ENCODE measurements at regions not wholly inside any gene's neighbourhood (a gene's known extent, or its start where the extent isn't known, plus 50 kb on each side); places are given as distances from the start of the nearest gene placed in this dataset.

GRCh38 chr22:49546811-49547585 is 280.7 kb downstream of the BRD1 start:
- Histone ChIP-seq H3K36me3 (ENCODE audit: control insufficient read depth in 2 of 2, insufficient read depth in 2 of 2, low read length in 2 of 2) (no peaks in the 10 kb centered on the region), H3K27me3 (ENCODE audit: control insufficient read depth in 1 of 2, insufficient read depth in 2 of 2, low read length in 2 of 2) (peaks cover 0 to 5% of the 10 kb centered on the region in 2 donors)

GRCh38 chr22:49545606-49546005 is 282.1 kb downstream of the BRD1 start:
- Histone ChIP-seq H3K4me3 (ENCODE audit: low read length in 2 of 2) (no peak overlapping the region), H3K4me1 (ENCODE audit: control insufficient read depth, insufficient read depth, low read length) (no peaks in the 10 kb centered on the region), H3K36me3 (ENCODE audit: control insufficient read depth in 2 of 2, insufficient read depth in 2 of 2, low read length in 2 of 2) (no peaks in the 10 kb centered on the region), H3K27ac (ENCODE audit: low read length) (no peak overlapping the region), H3K27me3 (ENCODE audit: control insufficient read depth in 1 of 2, insufficient read depth in 2 of 2, low read length in 2 of 2) (peaks cover 0 to 5% of the 10 kb centered on the region in 2 donors), H3K9me3 (ENCODE audit: control insufficient read depth in 2 of 2, low read length in 2 of 2) (peaks cover 0 to 11% of the 10 kb centered on the region in 2 donors), H3K9ac (ENCODE audit: low read length in 2 of 2) (no peak overlapping the region)

More at GRCh38 chr22:49546811-49547585, 280.7 kb downstream of the BRD1 start:
- Histone ChIP-seq H3K4me3 (ENCODE audit: low read length in 2 of 2) (no peak overlapping the region), H3K4me1 (ENCODE audit: control insufficient read depth, insufficient read depth, low read length) (no peaks in the 10 kb centered on the region), H3K9ac (ENCODE audit: low read length in 2 of 2) (no peak overlapping the region), H3K9me3 (ENCODE audit: control insufficient read depth in 2 of 2, low read length in 2 of 2) (peaks cover 0 to 16% of the 10 kb centered on the region in 2 donors), H3K27ac (ENCODE audit: low read length) (no peak overlapping the region)

- Histone ChIP-seq H3K9ac (ENCODE audit: low read length in 2 of 2) (no peak overlapping the region), H3K27me3 (ENCODE audit: control insufficient read depth in 1 of 2, insufficient read depth in 2 of 2, low read length in 2 of 2) (peaks cover 0 to 5% of the 10 kb centered on the region in 2 donors), H3K4me3 (ENCODE audit: low read length in 2 of 2) (no peak overlapping the region), H3K4me1 (ENCODE audit: control insufficient read depth, insufficient read depth, low read length) (no peaks in the 10 kb centered on the region), H3K27ac (ENCODE audit: low read length) (no peak overlapping the region), H3K36me3 (ENCODE audit: control insufficient read depth in 2 of 2, insufficient read depth in 2 of 2, low read length in 2 of 2) (no peaks in the 10 kb centered on the region), H3K9me3 (ENCODE audit: control insufficient read depth in 2 of 2, low read length in 2 of 2) (peaks cover 0 to 5% of the 10 kb centered on the region in 2 donors)
Measured at GRCh38 chr22:49544286-49544685, 283.4 kb downstream of the BRD1 start.

- Histone ChIP-seq H3K4me1 (ENCODE audit: control insufficient read depth, insufficient read depth, low read length) (no peaks in the 10 kb centered on the region), H3K9ac (ENCODE audit: low read length in 2 of 2) (no peak overlapping the region), H3K27me3 (ENCODE audit: control insufficient read depth in 1 of 2, insufficient read depth in 2 of 2, low read length in 2 of 2) (peaks cover 0 to 5% of the 10 kb centered on the region in 2 donors), H3K9me3 (ENCODE audit: control insufficient read depth in 2 of 2, low read length in 2 of 2) (peaks cover 0 to 5% of the 10 kb centered on the region in 2 donors), H3K4me3 (ENCODE audit: low read length in 2 of 2) (no peak overlapping the region), H3K27ac (ENCODE audit: low read length) (no peak overlapping the region), H3K36me3 (ENCODE audit: control insufficient read depth in 2 of 2, insufficient read depth in 2 of 2, low read length in 2 of 2) (no peaks in the 10 kb centered on the region)
Measured at GRCh38 chr22:49543876-49544275, 283.8 kb downstream of the BRD1 start.

GRCh38 chr22:49541693-49542230 is 285.9 kb downstream of the BRD1 start:
- Histone ChIP-seq H3K36me3 (ENCODE audit: control insufficient read depth in 2 of 2, insufficient read depth in 2 of 2, low read length in 2 of 2) (no peaks in the 10 kb centered on the region), H3K9me3 (ENCODE audit: control insufficient read depth in 2 of 2, low read length in 2 of 2) (peaks cover 0 to under 1% of the 10 kb centered on the region in 2 donors), H3K27me3 (ENCODE audit: control insufficient read depth in 1 of 2, insufficient read depth in 2 of 2, low read length in 2 of 2) (peaks cover 0 to 6% of the 10 kb centered on the region in 2 donors), H3K27ac (ENCODE audit: low read length) (no peak overlapping the region), H3K4me3 (ENCODE audit: low read length in 2 of 2) (no peak overlapping the region), H3K4me1 (ENCODE audit: control insufficient read depth, insufficient read depth, low read length) (no peaks in the 10 kb centered on the region), H3K9ac (ENCODE audit: low read length in 2 of 2) (no peak overlapping the region)

- Histone ChIP-seq H3K9ac (ENCODE audit: low read length in 2 of 2) (no peak overlapping the region), H3K36me3 (ENCODE audit: control insufficient read depth in 2 of 2, insufficient read depth in 2 of 2, low read length in 2 of 2) (no peaks in the 10 kb centered on the region), H3K4me1 (ENCODE audit: control insufficient read depth, insufficient read depth, low read length) (no peaks in the 10 kb centered on the region), H3K4me3 (ENCODE audit: low read length in 2 of 2) (no peak overlapping the region), H3K27ac (ENCODE audit: low read length) (no peak overlapping the region), H3K27me3 (ENCODE audit: control insufficient read depth in 1 of 2, insufficient read depth in 2 of 2, low read length in 2 of 2) (peaks cover 0 to 6% of the 10 kb centered on the region in 2 donors), H3K9me3 (ENCODE audit: control insufficient read depth in 2 of 2, low read length in 2 of 2) (no peaks in the 10 kb centered on the region)
Measured at GRCh38 chr22:49540913-49541692, 286.6 kb downstream of the BRD1 start.

- Histone ChIP-seq H3K9ac (ENCODE audit: low read length in 2 of 2) (no peak overlapping the region), H3K9me3 (ENCODE audit: control insufficient read depth in 2 of 2, low read length in 2 of 2) (no peaks in the 10 kb centered on the region), H3K27ac (ENCODE audit: low read length) (no peak overlapping the region), H3K4me3 (ENCODE audit: low read length in 2 of 2) (no peak overlapping the region), H3K27me3 (ENCODE audit: control insufficient read depth in 1 of 2, insufficient read depth in 2 of 2, low read length in 2 of 2) (peaks cover under 1 to 6% of the 10 kb centered on the region in 2 donors), H3K4me1 (ENCODE audit: control insufficient read depth, insufficient read depth, low read length) (no peaks in the 10 kb centered on the region), H3K36me3 (ENCODE audit: control insufficient read depth in 2 of 2, insufficient read depth in 2 of 2, low read length in 2 of 2) (no peaks in the 10 kb centered on the region)
Measured at GRCh38 chr22:49540084-49540912, 287.4 kb downstream of the BRD1 start.

GRCh38 chr22:49538006-49538405 is 289.7 kb downstream of the BRD1 start:
- Histone ChIP-seq H3K27me3 (ENCODE audit: control insufficient read depth in 1 of 2, insufficient read depth in 2 of 2, low read length in 2 of 2) (peaks cover 4 to 10% of the 10 kb centered on the region in 2 donors), H3K36me3 (ENCODE audit: control insufficient read depth in 2 of 2, insufficient read depth in 2 of 2, low read length in 2 of 2) (no peaks in the 10 kb centered on the region), H3K4me3 (ENCODE audit: low read length in 2 of 2) (no peak overlapping the region), H3K9ac (ENCODE audit: low read length in 2 of 2) (no peak overlapping the region), H3K9me3 (ENCODE audit: control insufficient read depth in 2 of 2, low read length in 2 of 2) (no peaks in the 10 kb centered on the region), H3K27ac (ENCODE audit: low read length) (no peak overlapping the region), H3K4me1 (ENCODE audit: control insufficient read depth, insufficient read depth, low read length) (no peaks in the 10 kb centered on the region)

- no peak overlapping the region for H3K27ac ChIP-seq (ENCODE audit: low read length)
- H3K27me3 ChIP-seq (ENCODE audit: control insufficient read depth in 1 of 2, insufficient read depth in 2 of 2, low read length in 2 of 2) = peaks cover 4 to 10% of the 10 kb centered on the region in 2 donors
- H3K9me3 ChIP-seq (ENCODE audit: control insufficient read depth in 2 of 2, low read length in 2 of 2) = no peaks in the 10 kb centered on the region
Measured at GRCh38 chr22:49536571-49537131, 291.0 kb downstream of the BRD1 start.

More at GRCh38 chr22:49536571-49537131, 291.0 kb downstream of the BRD1 start:
- no peak overlapping the region for H3K9ac ChIP-seq (ENCODE audit: low read length in 2 of 2)
- no peaks in the 10 kb centered on the region for H3K4me1 ChIP-seq (ENCODE audit: control insufficient read depth, insufficient read depth, low read length)
- H3K4me3 ChIP-seq (ENCODE audit: low read length in 2 of 2) = no peak overlapping the region
- no peaks in the 10 kb centered on the region for H3K36me3 ChIP-seq (ENCODE audit: control insufficient read depth in 2 of 2, insufficient read depth in 2 of 2, low read length in 2 of 2)

Data from stomach smooth muscle (tissue), 2 donors.